CD8-positive, alpha-beta memory T cell (primary cell): ENCODE measurements at regions not wholly inside any gene's neighbourhood (a gene's known extent, or its start where the extent isn't known, plus 50 kb on each side); places are given as distances from the start of the nearest gene placed in this dataset.

Experiments
- CTCF ChIA-PET: fragments of 350-600 bp; sonication (Branson Sonifier 250); formaldehyde crosslinking; loops from one replicate; lab custom pipeline; 2021; ENCODE audit warnings: antibody characterized with exemption; lab: Charles Lee
- POLR2A ChIA-PET: fragments of 350-600 bp; sonication (Branson Sonifier 250); formaldehyde crosslinking; loops from one replicate; lab custom pipeline; 2021; ENCODE audit warnings: antibody characterized with exemption; lab: Charles Lee
- DNase-seq, 5 donors: peaks; one replicate each; pipeline versions ENCODE4 v3.0.0 to v3.0.0-alpha.2; 2020 to 2022; ENCODE audit warnings: mixed read lengths in 1 of 5
- H3K27ac ChIP-seq: one replicate; pipeline ENCODE4 v1.7.0; 2013; ENCODE audit warnings: low read depth, mild to moderate bottlenecking, low read length, moderate library complexity
- H3K27me3 ChIP-seq: 2 replicates; pipeline ENCODE4 v1.7.0; 2013; ENCODE audit warnings: low read length, mild to moderate bottlenecking; ENCODE audit not compliant: insufficient read depth, poor library complexity, severe bottlenecking
- H3K36me3 ChIP-seq: 2 replicates; pipeline ENCODE4 v1.7.0; 2013; ENCODE audit warnings: mild to moderate bottlenecking, low read length, moderate library complexity; ENCODE audit not compliant: insufficient read depth
- H3K4me1 ChIP-seq: 2 replicates; pipeline ENCODE4 v1.7.0; 2013; ENCODE audit warnings: mild to moderate bottlenecking, low read length, moderate library complexity; ENCODE audit not compliant: insufficient read depth
- H3K4me3 ChIP-seq: 2 replicates; pipeline ENCODE4 v1.7.0; 2013; ENCODE audit warnings: mild to moderate bottlenecking, low read length
- H3K9me3 ChIP-seq: 2 replicates; pipeline ENCODE4 v1.7.0; 2013; ENCODE audit warnings: mild to moderate bottlenecking, low read length
- H3K27ac Mint-ChIP-seq, 8 donors: one replicate each; pipeline ENCODE4 v1.8.0; 2020 to 2021; ENCODE audit warnings: mixed read lengths in 8 of 8, mild to moderate bottlenecking in 6 of 8, inconsistent platforms in 3 of 8, moderate library complexity in 3 of 8
- H3K27me3 Mint-ChIP-seq, 2 donors: one replicate each; pipeline ENCODE4 v1.8.0; 2020 to 2021; ENCODE audit warnings: mixed read lengths in 2 of 2, mild to moderate bottlenecking in 1 of 2, moderate library complexity in 1 of 2
- H3K36me3 Mint-ChIP-seq, 3 donors: one replicate each; pipeline ENCODE4 v1.8.0; 2020 to 2021; ENCODE audit warnings: mixed read lengths in 3 of 3, inconsistent platforms in 1 of 3, mild to moderate bottlenecking in 1 of 3
- H3K4me1 Mint-ChIP-seq, 3 donors: one replicate each; pipeline ENCODE4 v1.8.0; 2020 to 2021; ENCODE audit warnings: mixed read lengths in 3 of 3, inconsistent platforms in 1 of 3, mild to moderate bottlenecking in 1 of 3
- H3K4me3 Mint-ChIP-seq, 7 donors: one replicate each; pipeline ENCODE4 v1.8.0; 2020 to 2021; ENCODE audit warnings: mixed read lengths in 7 of 7, mild to moderate bottlenecking in 6 of 7, moderate library complexity in 4 of 7, inconsistent platforms in 2 of 7
- H3K9me3 Mint-ChIP-seq, 5 donors: one replicate each; pipeline ENCODE4 v1.8.0; 2020 to 2022; ENCODE audit warnings: mixed read lengths in 5 of 5, mild to moderate bottlenecking in 3 of 5, moderate library complexity in 2 of 5, inconsistent platforms in 1 of 5

DNA sequence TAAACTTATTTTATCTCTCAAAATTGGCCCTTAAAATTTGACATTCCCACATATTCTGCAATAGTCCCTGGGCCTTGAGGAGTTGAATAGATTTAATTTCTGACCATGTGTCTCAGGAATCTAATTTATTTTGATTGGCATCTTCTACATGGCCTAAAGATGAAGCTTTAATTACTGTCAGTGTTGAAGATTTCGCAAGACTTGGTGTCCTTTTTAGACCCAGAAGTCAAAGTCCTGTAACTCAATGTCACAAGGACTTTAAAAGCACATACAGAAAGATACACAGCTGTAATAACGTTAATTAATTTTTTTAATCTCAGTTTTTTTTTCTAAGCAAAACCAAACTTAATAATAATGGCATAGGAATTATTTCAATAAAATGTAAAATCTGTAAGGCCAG lies 163.9 kb downstream of the SUCNR1 start:
- Histone ChIP-seq H3K27me3 (no peaks in the 10 kb centered on the region), H3K9me3 (no peaks in the 10 kb centered on the region), H3K27ac (no peak overlapping the region), H3K4me3 (no peak overlapping the region), H3K36me3 (no peaks in the 10 kb centered on the region), H3K4me1 (no peaks in the 10 kb centered on the region)
- Mint-ChIP-seq H3K4me3 (no peak overlapping the region), H3K27me3 (peaks cover 0 to 6% of the 10 kb centered on the region in 2 donors), H3K9me3 (peaks cover 8 to 22% (median 17%) of the 10 kb centered on the region in 5 donors), H3K27ac (no peak overlapping the region), H3K4me1 (peaks cover 0 to 6% (median 6%) of the 10 kb centered on the region in 3 donors), H3K36me3 (peaks cover 0 to 35% (median 0%) of the 10 kb centered on the region in 3 donors)
- no peak for DNase-seq
- ChIA-PET CTCF (no interaction called here), POLR2A (no interaction called here)

DNA sequence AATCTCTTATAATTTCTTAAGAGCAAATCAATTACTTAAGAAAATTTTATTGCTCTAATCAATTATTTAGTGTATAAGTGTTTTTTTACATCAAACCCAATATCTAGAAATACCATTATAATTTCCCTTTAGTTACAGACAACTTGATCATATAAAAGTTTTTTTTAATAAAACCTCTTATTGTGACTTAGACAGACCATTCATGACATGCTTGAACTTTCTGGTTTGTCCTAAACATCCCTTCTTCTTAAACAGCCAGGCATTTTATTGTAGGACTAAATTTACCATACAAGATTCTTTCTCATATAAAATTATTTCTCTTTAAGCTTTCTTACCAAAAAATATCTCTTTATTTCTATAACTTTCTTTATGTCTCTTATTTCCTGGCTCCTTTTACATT lies 164.5 kb downstream of the SUCNR1 start:
- peaks cover 0 to 8% of the 10 kb centered on the region in 2 donors for H3K27me3 Mint-ChIP-seq
- H3K9me3 Mint-ChIP-seq, result peaks cover 8 to 21% (median 17%) of the 10 kb centered on the region in 5 donors
- H3K4me3 Mint-ChIP-seq, result no peak overlapping the region
- H3K4me1 ChIP-seq, result no peaks in the 10 kb centered on the region
- no peak overlapping the region for H3K27ac ChIP-seq
- CTCF ChIA-PET, result no interaction called here
- H3K9me3 ChIP-seq, result no peaks in the 10 kb centered on the region
- H3K4me3 ChIP-seq, result no peak overlapping the region
- H3K27me3 ChIP-seq, result no peaks in the 10 kb centered on the region
- H3K4me1 Mint-ChIP-seq, result peaks cover 0 to 6% (median 6%) of the 10 kb centered on the region in 3 donors
- H3K36me3 ChIP-seq, result no peaks in the 10 kb centered on the region
- POLR2A ChIA-PET, result no interaction called here
- DNase-seq, result no peak
- peaks cover 0 to 35% (median 0%) of the 10 kb centered on the region in 3 donors for H3K36me3 Mint-ChIP-seq
- no peak overlapping the region for H3K27ac Mint-ChIP-seq

DNA sequence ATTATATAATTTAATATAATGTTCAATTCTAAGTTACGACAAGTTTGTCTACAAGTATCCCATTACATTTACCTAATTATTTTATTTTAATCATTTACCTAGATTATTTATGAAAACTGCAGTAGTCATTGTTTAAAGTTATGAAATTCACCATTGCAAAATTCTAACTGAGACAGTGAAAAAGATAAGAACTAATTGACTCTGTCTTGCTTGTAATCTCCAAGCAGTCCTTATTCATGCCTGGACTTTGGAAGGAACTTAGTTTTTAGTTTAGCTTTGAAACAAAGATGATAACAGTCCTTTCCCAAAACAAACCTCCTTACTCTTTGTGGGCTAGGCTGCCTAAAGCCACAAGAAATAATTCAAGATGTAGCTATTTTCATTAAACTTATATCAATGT lies 165.0 kb downstream of the SUCNR1 start:
- peaks cover 4 to 21% (median 15%) of the 10 kb centered on the region in 5 donors for H3K9me3 Mint-ChIP-seq
- no peak overlapping the region for H3K4me3 Mint-ChIP-seq
- H3K36me3 Mint-ChIP-seq, result peaks cover 0 to 35% (median 0%) of the 10 kb centered on the region in 3 donors
- Histone ChIP-seq H3K36me3 (no peaks in the 10 kb centered on the region), H3K27me3 (no peaks in the 10 kb centered on the region), H3K27ac (no peak overlapping the region), H3K4me1 (no peaks in the 10 kb centered on the region), H3K9me3 (no peaks in the 10 kb centered on the region), H3K4me3 (no peak overlapping the region)
- ChIA-PET POLR2A (no interaction called here), CTCF (no interaction called here)
- peaks cover 0 to 6% (median 6%) of the 10 kb centered on the region in 3 donors for H3K4me1 Mint-ChIP-seq
- DNase-seq, result no peak
- peaks cover 0 to 8% of the 10 kb centered on the region in 2 donors for H3K27me3 Mint-ChIP-seq
- H3K27ac Mint-ChIP-seq, result no peak overlapping the region

DNA sequence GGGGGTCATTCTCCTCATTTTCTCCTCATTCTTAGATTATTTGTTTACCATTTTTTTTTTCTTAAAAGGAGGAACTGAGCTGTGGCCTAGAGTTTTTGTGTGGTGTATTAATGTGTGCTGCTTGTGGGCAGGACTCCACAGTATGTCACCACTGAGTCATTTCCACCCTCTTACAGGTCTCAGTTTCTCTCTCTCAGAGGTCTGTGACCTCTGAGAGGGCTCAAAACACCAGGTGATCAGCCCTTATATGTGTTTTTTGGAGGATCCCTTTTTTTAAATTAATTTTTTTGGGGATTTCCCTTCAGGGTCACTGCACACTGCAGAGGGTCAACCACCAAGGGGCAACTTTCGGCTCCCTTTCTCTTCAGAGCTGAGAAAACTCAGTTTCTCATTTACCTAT lies 166.4 kb downstream of the SUCNR1 start:
- POLR2A ChIA-PET, result no interaction called here
- no peak for DNase-seq
- Histone ChIP-seq H3K27me3 (no peaks in the 10 kb centered on the region), H3K9me3 (no peaks in the 10 kb centered on the region), H3K36me3 (no peaks in the 10 kb centered on the region), H3K4me1 (no peaks in the 10 kb centered on the region), H3K4me3 (no peak overlapping the region), H3K27ac (no peak overlapping the region)
- Mint-ChIP-seq H3K27ac (no peak overlapping the region), H3K4me1 (peaks cover 0 to 6% (median 6%) of the 10 kb centered on the region in 3 donors), H3K27me3 (peaks cover 1 to 8% of the 10 kb centered on the region in 2 donors), H3K36me3 (peaks cover 0 to 26% (median 0%) of the 10 kb centered on the region in 3 donors), H3K4me3 (no peak overlapping the region), H3K9me3 (peaks cover 4 to 17% (median 14%) of the 10 kb centered on the region in 5 donors)
- CTCF ChIA-PET, result no interaction called here

DNA sequence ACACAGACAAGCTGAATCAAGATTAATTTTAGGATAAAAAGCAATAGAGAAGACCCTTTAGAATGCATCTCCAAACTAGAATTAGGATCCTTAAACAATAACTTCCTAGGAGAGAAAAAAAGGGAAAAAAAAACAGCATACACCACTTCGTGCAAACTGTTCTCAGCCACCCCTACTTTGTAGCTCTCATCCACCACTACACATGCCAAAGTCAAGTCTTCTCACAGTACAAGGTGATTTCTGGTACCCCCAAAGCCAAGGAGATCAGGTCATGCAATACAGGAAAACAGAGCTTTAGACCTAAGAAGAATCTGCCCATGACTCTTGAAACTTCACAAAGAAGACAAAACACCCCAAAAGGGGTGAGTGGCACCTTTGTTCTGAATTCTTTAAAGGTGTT lies 166.9 kb downstream of the SUCNR1 start:
- Mint-ChIP-seq H3K9me3 (peaks cover 4 to 13% (median 11%) of the 10 kb centered on the region in 5 donors), H3K36me3 (peaks cover 0 to 22% (median 0%) of the 10 kb centered on the region in 3 donors), H3K27ac (no peak overlapping the region), H3K4me1 (peaks cover 0 to 6% (median 6%) of the 10 kb centered on the region in 3 donors), H3K4me3 (no peak overlapping the region), H3K27me3 (peaks cover 1 to 8% of the 10 kb centered on the region in 2 donors)
- Histone ChIP-seq H3K9me3 (no peaks in the 10 kb centered on the region), H3K4me3 (no peak overlapping the region), H3K27ac (no peak overlapping the region), H3K27me3 (no peaks in the 10 kb centered on the region), H3K4me1 (no peaks in the 10 kb centered on the region), H3K36me3 (no peaks in the 10 kb centered on the region)
- no peak for DNase-seq
- CTCF ChIA-PET, result no interaction called here
- POLR2A ChIA-PET, result no interaction called here

DNA sequence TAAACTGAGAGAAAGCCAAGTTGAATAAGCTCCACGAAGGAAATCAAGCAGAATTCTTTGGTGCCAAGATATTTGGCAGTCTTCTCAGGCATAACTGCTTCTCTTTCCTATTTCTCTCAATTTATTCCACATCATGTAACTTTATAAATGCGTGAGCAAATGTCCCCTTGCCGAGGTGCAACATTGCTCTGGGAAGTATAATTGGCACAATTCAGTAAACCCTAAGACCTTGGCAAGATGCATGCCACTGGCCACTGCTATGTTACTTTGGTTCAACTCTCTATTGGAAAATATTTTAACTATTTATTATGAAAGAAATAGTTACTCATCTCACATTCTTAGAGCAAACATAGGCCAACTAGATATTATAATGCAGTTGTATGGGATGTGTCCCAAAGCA lies 170.2 kb downstream of the SUCNR1 start:
- ChIA-PET POLR2A (no interaction called here), CTCF (no interaction called here)
- H3K27me3 Mint-ChIP-seq, result peaks cover 1 to 8% of the 10 kb centered on the region in 2 donors
- Histone ChIP-seq H3K4me3 (no peak overlapping the region), H3K36me3 (no peaks in the 10 kb centered on the region), H3K9me3 (no peaks in the 10 kb centered on the region), H3K4me1 (no peaks in the 10 kb centered on the region), H3K27me3 (no peaks in the 10 kb centered on the region), H3K27ac (no peak overlapping the region)
- peaks cover 0 to 3% (median 0%) of the 10 kb centered on the region in 5 donors for H3K9me3 Mint-ChIP-seq
- no peak overlapping the region for H3K4me3 Mint-ChIP-seq
- no peak for DNase-seq
- H3K27ac Mint-ChIP-seq, result no peak overlapping the region
- H3K4me1 Mint-ChIP-seq, result peaks cover 0 to 6% (median 6%) of the 10 kb centered on the region in 3 donors
- H3K36me3 Mint-ChIP-seq, result peaks cover 0 to 4% (median 0%) of the 10 kb centered on the region in 3 donors

DNA sequence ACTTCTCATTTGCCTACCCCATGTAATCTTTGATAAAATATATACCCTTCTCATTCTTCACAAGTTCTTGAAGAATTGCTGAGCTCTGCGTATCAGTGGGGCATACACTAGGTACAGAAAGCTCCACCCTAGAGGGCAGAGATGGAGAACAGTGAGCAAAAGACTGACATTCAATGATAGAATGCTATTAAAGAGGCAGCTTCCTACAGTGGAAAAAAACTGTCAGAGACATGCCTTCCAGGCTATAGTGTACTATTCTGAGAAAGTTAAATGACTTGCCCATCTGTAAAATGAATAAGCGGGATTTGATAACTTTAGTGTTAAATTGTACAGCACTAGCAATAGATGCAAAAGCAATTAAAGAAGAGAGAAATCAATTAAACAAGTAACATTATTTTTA lies 172.8 kb downstream of the SUCNR1 start:
- no peak overlapping the region for H3K27ac Mint-ChIP-seq
- no peaks in the 10 kb centered on the region for H3K4me1 Mint-ChIP-seq
- Histone ChIP-seq H3K36me3 (no peaks in the 10 kb centered on the region), H3K9me3 (no peaks in the 10 kb centered on the region), H3K27me3 (no peaks in the 10 kb centered on the region), H3K4me3 (no peak overlapping the region), H3K4me1 (no peaks in the 10 kb centered on the region), H3K27ac (no peak overlapping the region)
- no peak overlapping the region for H3K4me3 Mint-ChIP-seq
- peaks cover 1 to 8% of the 10 kb centered on the region in 2 donors for H3K27me3 Mint-ChIP-seq
- ChIA-PET POLR2A (no interaction called here), CTCF (no interaction called here)
- H3K36me3 Mint-ChIP-seq, result peaks cover 0 to 1% (median 0%) of the 10 kb centered on the region in 3 donors
- H3K9me3 Mint-ChIP-seq, result no peaks in the 10 kb centered on the region
- no peak for DNase-seq

DNA sequence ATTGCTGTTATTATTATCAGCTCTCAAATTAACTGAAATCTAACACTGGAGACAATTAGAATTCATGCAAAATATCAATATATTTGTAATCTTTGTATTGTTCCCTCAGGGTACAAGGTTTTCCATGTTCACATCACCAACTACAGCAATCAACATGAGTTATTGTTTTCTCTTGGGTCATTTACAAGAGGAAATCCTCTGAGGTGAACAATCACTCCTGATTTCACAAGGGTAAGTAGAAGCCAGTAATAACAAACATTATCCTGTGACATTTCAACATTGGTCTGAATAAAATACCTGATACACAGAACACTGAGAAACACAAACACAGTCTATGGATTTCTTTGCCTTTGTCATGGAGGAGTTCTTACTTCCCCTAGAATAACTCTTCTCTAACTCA lies 174.0 kb downstream of the SUCNR1 start:
- Histone ChIP-seq H3K27me3 (no peaks in the 10 kb centered on the region), H3K4me3 (no peak overlapping the region), H3K36me3 (no peaks in the 10 kb centered on the region), H3K4me1 (no peaks in the 10 kb centered on the region), H3K27ac (no peak overlapping the region), H3K9me3 (no peaks in the 10 kb centered on the region)
- Mint-ChIP-seq H3K27me3 (peaks cover 1 to 7% of the 10 kb centered on the region in 2 donors), H3K4me1 (no peaks in the 10 kb centered on the region), H3K36me3 (no peaks in the 10 kb centered on the region), H3K4me3 (no peak overlapping the region), H3K9me3 (no peaks in the 10 kb centered on the region), H3K27ac (no peak overlapping the region)
- CTCF ChIA-PET, result no interaction called here
- no peak for DNase-seq
- POLR2A ChIA-PET, result no interaction called here
